GM12891 (cell line): ENCODE measurements at regions not wholly inside any gene's neighbourhood (a gene's known extent, or its start where the extent isn't known, plus 50 kb on each side); places are given as distances from the start of the nearest gene placed in this dataset.

ENCODE experiments used
- POLR2A ChIP-seq: IDR thresholded peaks from 2 replicates; pipeline ENCODE4 v1.6.1; 2011; ENCODE audit warnings: low read depth, low read length, control low read depth
- POLR2AphosphoS5 ChIP-seq: IDR thresholded peaks from 2 replicates; pipeline ENCODE4 v1.6.1; 2011; ENCODE audit warnings: low read depth, low read length, control low read depth
- POU2F2 ChIP-seq: IDR thresholded peaks from 2 replicates; pipeline ENCODE4 v1.6.1; 2011; ENCODE audit warnings: low read depth, mild to moderate bottlenecking, control low read depth, low read length, moderate library complexity
- SPI1 ChIP-seq: IDR thresholded peaks from 2 replicates; pipeline ENCODE4 v1.6.1; 2011; ENCODE audit warnings: low read depth, low read length, control low read depth
- TAF1 ChIP-seq: IDR thresholded peaks from 2 replicates; pipeline ENCODE4 v1.6.1; 2011; ENCODE audit warnings: low read depth, low read length, control low read depth

GRCh38 chr9:109906766-109907382, 126.9 kb downstream of the PALM2AKAP2 start:
- TF ChIP-seq POLR2AphosphoS5 = no peak
- no peak for TF ChIP-seq SPI1
- TF ChIP-seq TAF1 = no peak
- TF ChIP-seq POLR2A = no peak
- TF ChIP-seq POU2F2 = no peak
